ENCODE measurements at regions not wholly inside any gene's neighbourhood (a gene's known extent, or its start where the extent isn't known, plus 50 kb on each side); places are given as distances from the start of the nearest gene placed in this dataset.
"Not testable (repeated sequence)": the region's sequence is repeated elsewhere in the genome, so short reads cannot be mapped to it uniquely, and the experiment has no call there.

DNA sequence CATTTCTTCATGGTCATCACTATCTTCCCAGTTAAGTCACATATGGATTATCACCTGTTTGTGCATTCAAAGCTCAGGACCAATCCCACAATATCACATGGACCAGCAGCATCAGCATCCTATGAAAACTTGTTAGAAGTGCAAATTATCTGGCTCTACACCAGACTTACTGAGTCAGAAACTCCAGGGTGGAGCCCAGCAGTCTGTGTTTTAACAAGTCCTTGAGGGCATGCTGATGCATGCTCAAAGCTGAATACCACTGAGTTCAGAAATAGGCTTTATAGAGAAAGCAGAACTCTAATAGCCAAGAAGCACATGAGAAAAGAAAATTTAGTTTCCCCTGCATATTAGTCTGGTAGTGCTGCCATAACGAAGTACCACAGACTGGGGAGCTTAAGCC, 62.4 kb upstream of the GABRQ start:
- ATAC-seq (ENCODE audit: insufficient number of reproducible peaks, low FRiP score, low read depth) = no peak

GRCh38 chrX:152587523-152587922, 50.2 kb upstream of the GABRQ start:
- ATAC-seq (ENCODE audit: insufficient number of reproducible peaks, low FRiP score, low read depth) = not testable (repeated sequence)

More for the DNA sequence above, 62.4 kb upstream of the GABRQ start:
- no peak overlapping the region for H3K4me3 ChIP-seq
- no peaks in the 10 kb centered on the region for H3K27me3 ChIP-seq (replicated peaks; ENCODE audit: insufficient read depth)
- H3K9me3 ChIP-seq = no peaks in the 10 kb centered on the region
- DNase-seq (ENCODE audit: low spot score) = no peak
- no peak overlapping the region for H3K27ac ChIP-seq
- no peaks in the 10 kb centered on the region for H3K4me1 ChIP-seq (ENCODE audit: control insufficient read depth in 1 of 2, low read depth in 2 of 2)
- no peaks in the 10 kb centered on the region for H3K36me3 ChIP-seq
- TF ChIP-seq CTCF (IDR thresholded peaks at IDR 0.05) = no peak

More at GRCh38 chrX:152587523-152587922, 50.2 kb upstream of the GABRQ start:
- not testable (repeated sequence) for H3K9me3 ChIP-seq; DNase-seq (ENCODE audit: low spot score); H3K4me1 ChIP-seq (ENCODE audit: control insufficient read depth in 1 of 2, low read depth in 2 of 2); H3K27me3 ChIP-seq (replicated peaks; ENCODE audit: insufficient read depth); H3K27ac ChIP-seq; H3K36me3 ChIP-seq; H3K4me3 ChIP-seq
